NCI-H82 treated with DMSO at 0.1 percent for 48 hours (cell line): ENCODE measurements at regions not wholly inside any gene's neighbourhood (a gene's known extent, or its start where the extent isn't known, plus 50 kb on each side); places are given as distances from the start of the nearest gene placed in this dataset.
"Not testable (repeated sequence)": the region's sequence is repeated elsewhere in the genome, so short reads cannot be mapped to it uniquely, and the experiment has no call there.

Experiments used
- DNase-seq: peaks from one replicate; lab custom pipeline; 2025; ENCODE audit not compliant: unreplicated experiment; lab: John Stamatoyannopoulos, UW

DNA sequence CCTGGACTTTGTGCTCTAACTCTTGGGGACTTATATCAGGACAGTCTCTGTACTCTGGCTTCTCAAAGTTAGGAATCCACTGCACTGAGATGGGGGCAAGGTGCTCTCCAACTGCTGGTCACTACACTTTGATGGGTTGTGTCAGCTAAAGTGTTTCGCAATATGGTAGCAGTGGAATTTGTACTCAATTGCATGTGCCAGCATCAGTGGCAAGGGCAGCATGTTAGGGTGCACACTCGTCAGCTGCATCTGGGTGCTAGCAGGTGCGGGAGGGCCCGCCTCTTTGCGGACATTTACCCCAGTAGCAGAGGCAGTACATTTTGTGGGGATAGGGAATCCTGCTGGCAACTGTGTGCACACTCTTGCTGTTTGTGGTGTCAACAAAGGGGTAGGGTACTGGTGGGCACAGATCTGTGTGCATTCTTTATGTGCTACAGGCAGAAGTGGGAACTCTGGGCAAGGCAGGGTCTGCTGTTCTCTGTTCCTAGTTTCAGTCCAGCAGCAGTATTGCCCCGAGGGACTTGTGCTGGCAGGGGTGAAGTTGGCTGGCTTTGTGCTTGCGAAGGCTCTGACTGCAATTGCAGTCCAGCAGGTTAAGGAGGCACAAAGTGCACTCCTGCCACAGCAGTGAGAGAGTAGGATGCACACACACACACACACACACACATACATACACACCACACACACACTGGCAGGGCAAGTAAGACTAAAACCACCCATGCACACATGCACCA lies 924.8 kb upstream of the CDH9 start:
- no peak for DNase-seq

GRCh38 chr5:27962198-27962597 lies 923.8 kb upstream of the CDH9 start:
- DNase-seq, result no peak

DNA sequence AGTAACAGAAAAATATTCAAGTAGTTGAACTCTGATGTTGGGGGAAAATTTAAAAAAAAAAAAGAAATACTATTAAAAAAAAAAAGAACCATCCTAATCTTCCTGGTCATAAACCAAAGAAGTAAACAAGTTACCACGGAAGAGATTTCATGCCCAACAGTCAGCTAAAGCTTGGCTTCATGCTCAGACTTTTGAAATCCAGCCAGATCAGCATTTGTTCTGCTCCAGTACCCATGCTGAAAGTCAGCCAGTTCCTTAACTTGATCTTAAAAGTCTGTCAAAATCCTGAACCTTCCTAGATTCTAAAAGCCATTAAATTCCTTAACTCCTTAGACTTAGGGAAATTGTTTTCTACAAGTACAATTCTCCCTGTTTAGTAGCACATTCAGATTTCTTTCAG lies 908.7 kb upstream of the CDH9 start:
- peak; percentile 5 for DNase-seq

DNA sequence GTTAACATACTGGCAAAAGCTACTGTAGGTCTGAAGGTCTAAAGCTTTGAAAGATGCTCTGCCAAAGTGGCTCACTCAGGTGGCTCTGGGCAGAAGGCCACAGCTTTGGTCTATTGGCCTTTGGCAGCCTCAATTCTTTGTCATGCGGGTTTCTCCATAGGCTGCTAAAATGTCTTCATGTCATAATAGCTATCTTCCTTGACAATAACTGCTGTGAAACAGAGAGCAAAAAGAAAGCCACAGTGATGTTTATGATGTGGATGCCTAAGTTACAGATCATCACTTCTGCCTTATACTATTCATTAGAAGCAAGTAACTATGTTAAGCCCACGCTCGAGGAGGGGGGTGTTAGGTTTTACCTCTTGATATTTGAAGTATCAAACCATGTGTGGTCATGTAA lies 906.1 kb upstream of the CDH9 start:
- DNase-seq, result no peak

DNA sequence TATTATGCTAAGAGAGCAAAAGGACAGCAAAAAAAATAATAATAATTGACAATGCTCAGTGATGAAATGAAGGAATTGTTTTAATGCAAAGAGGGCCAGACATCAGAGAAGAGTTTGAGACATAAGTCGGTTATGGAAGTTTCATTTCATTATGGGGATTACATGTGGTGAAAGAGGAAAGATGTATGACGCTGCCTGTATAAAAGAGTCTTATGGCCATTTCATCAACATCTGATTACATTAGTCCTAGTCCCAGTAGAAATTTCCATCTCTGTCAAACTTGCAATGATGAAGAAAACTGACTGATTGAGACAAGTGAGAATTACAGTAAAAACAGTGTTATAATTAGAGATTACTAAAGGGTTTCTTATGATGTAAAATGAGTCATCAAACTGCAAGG lies 900.6 kb upstream of the CDH9 start:
- no peak for DNase-seq

- DNase-seq, result no peak
These were observed 889.7 kb upstream of the CDH9 start for GRCh38 chr5:27928060-27928459.

- no peak for DNase-seq
These were observed 872.8 kb upstream of the CDH9 start for GRCh38 chr5:27911216-27911615.

- DNase-seq, result no peak
These were observed 870.0 kb upstream of the CDH9 start for GRCh38 chr5:27908341-27908740.

GRCh38 chr5:27906931-27907601 lies 868.7 kb upstream of the CDH9 start:
- no peak for DNase-seq

GRCh38 chr5:27906481-27906880 lies 868.1 kb upstream of the CDH9 start:
- no peak for DNase-seq

GRCh38 chr5:27900761-27901160 lies 862.4 kb upstream of the CDH9 start:
- DNase-seq, result no peak

DNA sequence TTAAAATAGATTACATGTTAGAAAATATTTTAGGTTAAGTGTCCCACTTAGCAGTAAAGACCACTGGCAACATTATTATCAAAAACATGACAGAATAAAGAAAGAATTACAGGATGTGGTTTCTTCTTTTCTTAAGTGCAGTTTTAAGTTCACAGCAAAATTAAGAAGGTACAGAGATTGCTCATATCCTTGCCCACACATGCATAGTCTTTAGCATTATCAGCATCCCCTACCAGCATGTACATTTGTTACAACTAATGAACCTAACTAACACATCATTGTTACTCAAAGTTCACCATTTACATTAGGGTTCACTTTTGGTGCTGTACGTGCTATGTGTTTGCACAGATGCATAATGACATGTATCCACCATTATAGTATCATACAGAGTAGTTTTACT lies 837.7 kb upstream of the CDH9 start:
- no peak for DNase-seq

DNA sequence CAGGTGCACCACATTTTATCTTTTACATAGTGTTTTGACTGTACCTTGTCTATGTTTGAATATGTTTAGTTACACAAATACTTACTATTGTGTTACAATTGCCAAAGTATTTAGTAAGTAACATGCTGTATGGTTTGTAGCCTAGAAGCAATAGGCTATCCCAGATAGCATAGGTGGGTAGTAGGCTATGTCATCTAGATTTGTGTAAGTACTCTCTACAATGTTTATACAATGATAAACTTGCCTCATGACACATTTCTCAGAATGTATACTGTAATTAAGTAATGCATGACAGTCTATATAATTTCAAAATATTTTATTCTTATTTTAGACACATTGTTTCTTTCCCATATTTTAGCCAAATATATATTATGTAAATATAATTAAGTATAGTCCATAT lies 836.8 kb upstream of the CDH9 start:
- no peak for DNase-seq

- DNase-seq, result no peak
These were observed 829.9 kb upstream of the CDH9 start for GRCh38 chr5:27868292-27868691.

- no peak for DNase-seq
These were observed 817.1 kb upstream of the CDH9 start for GRCh38 chr5:27855491-27855890.

DNA sequence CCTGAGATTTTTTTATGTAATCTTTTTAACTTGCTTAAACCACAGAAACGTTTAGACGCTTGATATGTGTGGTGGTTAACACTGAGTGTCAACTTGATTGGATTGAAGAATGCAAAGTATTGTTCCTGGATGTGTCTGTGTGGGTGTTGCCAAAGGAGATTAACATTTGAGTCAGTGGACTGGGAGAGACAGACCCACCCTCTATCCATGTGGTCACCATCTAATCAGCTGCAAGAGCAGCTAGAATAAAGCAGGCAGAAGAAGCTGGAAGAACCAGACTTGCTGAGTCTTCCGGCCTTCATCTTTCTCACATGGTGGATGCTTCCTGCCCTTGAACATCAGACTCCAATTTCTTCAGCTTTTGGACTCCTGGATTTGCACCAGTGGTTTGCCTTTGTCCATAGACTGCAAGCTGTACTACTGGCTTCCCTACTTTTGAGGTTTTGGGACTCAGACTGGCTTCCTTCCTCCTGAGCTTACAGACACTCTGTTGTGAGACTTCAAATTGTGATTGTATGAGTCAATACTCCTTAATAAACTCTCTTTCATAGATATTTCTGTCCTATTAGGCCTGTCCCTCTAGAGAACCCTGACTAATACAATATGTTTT lies 816.0 kb upstream of the CDH9 start:
- no peak for DNase-seq

DNA sequence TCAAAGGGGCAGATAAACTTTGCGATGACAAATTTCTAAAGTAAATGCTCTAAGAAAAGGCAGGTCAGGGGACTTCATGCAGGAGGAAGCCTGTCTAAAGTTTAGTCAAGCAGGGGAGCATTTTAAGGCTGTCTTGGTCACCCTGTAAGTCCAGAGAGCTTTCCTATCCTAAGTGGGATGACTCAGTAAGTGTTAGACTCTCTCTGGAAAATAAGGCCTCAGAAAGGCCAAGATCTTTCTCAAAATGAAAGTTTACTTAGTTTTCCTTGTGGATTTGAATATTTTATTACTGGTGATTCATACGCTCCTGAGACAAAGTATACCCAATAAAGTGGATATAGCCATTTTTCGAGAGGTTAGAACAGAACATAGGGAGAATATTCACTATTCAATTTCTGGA lies 806.9 kb upstream of the CDH9 start:
- no peak for DNase-seq

- not testable (repeated sequence) for DNase-seq
These were observed 798.3 kb upstream of the CDH9 start for GRCh38 chr5:27836704-27837103.

DNA sequence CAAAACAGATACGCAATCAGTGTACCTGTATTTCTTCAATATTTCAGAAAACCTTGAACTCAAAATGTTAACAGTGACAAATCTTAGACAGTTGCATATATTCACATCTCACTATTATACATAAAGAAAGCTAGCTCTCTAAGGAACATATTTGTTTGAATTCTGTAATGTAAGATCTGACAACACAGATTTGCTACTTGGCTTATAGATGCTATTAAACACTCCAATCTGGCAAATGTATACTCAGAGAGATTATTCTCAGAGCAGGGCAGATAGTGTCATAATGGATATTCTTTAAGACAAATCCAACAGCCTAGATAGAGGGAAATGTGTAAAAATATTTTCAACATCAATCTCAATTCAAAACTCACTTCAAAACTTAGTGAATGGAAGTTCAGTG lies 794.5 kb upstream of the CDH9 start:
- no peak for DNase-seq

- no peak for DNase-seq
These were observed 792.2 kb upstream of the CDH9 start for GRCh38 chr5:27830546-27830945.

- no peak for DNase-seq
These were observed 783.3 kb upstream of the CDH9 start for GRCh38 chr5:27821681-27822080.

DNA sequence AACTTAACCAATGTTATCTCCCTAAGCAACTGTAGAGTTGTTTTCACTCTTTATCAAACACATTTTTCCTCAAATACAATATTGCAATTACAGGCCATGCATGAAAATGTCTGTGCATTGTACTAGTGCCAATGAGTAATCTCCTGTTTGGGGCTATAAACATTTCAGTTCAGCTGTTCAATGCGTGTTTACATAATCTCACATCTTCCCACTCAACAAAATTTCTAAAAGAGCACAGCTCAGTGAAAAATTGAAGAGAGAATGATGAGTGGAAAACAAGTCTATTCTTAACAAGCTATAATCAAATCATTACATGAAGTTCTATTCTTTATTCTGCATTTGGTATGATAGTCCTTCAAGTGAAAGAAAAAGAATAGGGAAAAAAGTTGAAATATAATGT lies 780.5 kb upstream of the CDH9 start:
- DNase-seq, result no peak
